Thyroid gland (tissue), 4 donors: ENCODE measurements at regions not wholly inside any gene's neighbourhood (a gene's known extent, or its start where the extent isn't known, plus 50 kb on each side); places are given as distances from the start of the nearest gene placed in this dataset.

ENCODE experiments used
- POLR2A ChIP-seq, 2 donors: fragments of 450-650 bp; IDR thresholded peaks; one replicate each; pipeline ENCODE4 v1.6.1; 2017; ENCODE audit warnings: antibody characterized with exemption in 2 of 2, mild to moderate bottlenecking in 2 of 2, moderate library complexity in 1 of 2
- TF ChIP-seq, protein P1 (sequence below), 6 experiments: fragments of 200-600 bp in 3 of 6; fragments of 450-650 bp in 3 of 6; sonication (generic) in 3 of 6; IDR thresholded peaks; one replicate each; pipeline ENCODE4 v1.5.1; 2016 to 2019; ENCODE audit warnings: antibody characterized with exemption in 6 of 6, mild to moderate bottlenecking in 2 of 6, inconsistent platforms in 1 of 6, moderate library complexity in 1 of 6

DNA sequence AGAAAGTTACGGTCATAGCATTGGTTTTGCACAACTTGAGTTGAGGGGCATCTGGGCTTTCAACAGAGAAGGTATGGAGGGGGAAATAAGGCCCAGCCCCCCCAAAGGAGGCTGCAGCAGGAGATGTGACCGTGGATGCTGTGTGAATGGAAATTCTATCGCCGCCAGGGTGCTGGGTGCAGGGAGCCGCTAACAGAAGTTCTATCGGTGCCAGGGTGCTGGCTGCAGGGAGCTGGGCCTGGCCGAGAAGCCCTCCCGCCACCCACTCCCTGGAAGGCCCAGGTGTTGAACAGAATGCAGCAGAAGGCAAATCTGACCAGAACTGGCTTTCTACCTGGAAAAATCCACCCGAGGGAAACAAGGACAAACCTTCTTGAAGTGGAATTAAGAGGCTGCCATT is 115.0 kb downstream of the SHANK2 start:
- TF ChIP-seq, protein P1, sequence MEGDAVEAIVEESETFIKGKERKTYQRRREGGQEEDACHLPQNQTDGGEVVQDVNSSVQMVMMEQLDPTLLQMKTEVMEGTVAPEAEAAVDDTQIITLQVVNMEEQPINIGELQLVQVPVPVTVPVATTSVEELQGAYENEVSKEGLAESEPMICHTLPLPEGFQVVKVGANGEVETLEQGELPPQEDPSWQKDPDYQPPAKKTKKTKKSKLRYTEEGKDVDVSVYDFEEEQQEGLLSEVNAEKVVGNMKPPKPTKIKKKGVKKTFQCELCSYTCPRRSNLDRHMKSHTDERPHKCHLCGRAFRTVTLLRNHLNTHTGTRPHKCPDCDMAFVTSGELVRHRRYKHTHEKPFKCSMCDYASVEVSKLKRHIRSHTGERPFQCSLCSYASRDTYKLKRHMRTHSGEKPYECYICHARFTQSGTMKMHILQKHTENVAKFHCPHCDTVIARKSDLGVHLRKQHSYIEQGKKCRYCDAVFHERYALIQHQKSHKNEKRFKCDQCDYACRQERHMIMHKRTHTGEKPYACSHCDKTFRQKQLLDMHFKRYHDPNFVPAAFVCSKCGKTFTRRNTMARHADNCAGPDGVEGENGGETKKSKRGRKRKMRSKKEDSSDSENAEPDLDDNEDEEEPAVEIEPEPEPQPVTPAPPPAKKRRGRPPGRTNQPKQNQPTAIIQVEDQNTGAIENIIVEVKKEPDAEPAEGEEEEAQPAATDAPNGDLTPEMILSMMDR (IDR thresholded peaks at IDR 0.05): no peak
- TF ChIP-seq POLR2A (IDR thresholded peaks at IDR 0.05): no peak
